Keratinocyte (primary cell): ENCODE measurements at regions not wholly inside any gene's neighbourhood (a gene's known extent, or its start where the extent isn't known, plus 50 kb on each side); places are given as distances from the start of the nearest gene placed in this dataset.

ENCODE experiments used
- CTCF ChIP-seq, 3 experiments: IDR thresholded peaks in 1 of 3; conservative IDR thresholded peaks in 1 of 3; optimal IDR thresholded peaks in 1 of 3; 2 replicates in 2 of 3; 3 replicates in 1 of 3; pipeline versions ENCODE3 to v1.5.1; 2011; ENCODE audit warnings: low read length in 3 of 3, mild to moderate bottlenecking in 3 of 3, moderate library complexity in 2 of 3, control low read depth in 1 of 3, inconsistent platforms in 1 of 3; ENCODE audit not compliant: insufficient read depth in 2 of 3; ENCODE audit errors: extremely low read depth in 1 of 3
- EZH2 ChIP-seq: IDR thresholded peaks from one replicate; pipeline ENCODE4 v1.6.1; 2012; ENCODE audit warnings: inconsistent platforms, mild to moderate bottlenecking, low read length, moderate library complexity

GRCh38 chr3:117695871-117696645, 986.5 kb downstream of the TUSC7 start:
- no peak for TF ChIP-seq CTCF (optimal IDR thresholded peaks at IDR 0.05 in 1 of 3, IDR thresholded peaks at IDR 0.05 in 1 of 3, conservative IDR thresholded peaks at IDR 0.05 in 1 of 3; ENCODE audit: extremely low read depth in 1 of 3, insufficient read depth in 2 of 3, low read length in 3 of 3)
- TF ChIP-seq EZH2 = no peak
